ENCODE measurements at regions not wholly inside any gene's neighbourhood (a gene's known extent, or its start where the extent isn't known, plus 50 kb on each side); places are given as distances from the start of the nearest gene placed in this dataset.

DNA sequence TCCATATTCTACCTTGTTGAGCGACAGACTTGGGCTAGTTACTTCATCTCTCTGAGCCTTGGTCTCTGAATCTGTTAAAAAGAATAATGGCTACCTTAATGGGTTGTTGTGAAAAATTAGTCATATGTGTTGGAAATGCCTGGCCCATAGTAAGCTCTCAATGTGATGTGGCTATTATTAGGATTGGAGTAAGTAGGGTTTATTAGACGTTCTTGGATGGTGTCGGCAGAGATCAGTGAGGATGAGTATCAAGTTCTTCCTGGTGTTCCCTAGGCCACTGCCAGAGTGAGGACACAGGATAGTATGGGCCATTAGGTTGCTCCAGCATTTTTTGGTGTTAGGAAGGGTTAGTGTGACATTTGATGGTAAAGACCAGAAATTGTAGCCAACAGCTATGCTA, 121.1 kb upstream of the DUSP10 start:
- TF ChIP-seq, protein P1, sequence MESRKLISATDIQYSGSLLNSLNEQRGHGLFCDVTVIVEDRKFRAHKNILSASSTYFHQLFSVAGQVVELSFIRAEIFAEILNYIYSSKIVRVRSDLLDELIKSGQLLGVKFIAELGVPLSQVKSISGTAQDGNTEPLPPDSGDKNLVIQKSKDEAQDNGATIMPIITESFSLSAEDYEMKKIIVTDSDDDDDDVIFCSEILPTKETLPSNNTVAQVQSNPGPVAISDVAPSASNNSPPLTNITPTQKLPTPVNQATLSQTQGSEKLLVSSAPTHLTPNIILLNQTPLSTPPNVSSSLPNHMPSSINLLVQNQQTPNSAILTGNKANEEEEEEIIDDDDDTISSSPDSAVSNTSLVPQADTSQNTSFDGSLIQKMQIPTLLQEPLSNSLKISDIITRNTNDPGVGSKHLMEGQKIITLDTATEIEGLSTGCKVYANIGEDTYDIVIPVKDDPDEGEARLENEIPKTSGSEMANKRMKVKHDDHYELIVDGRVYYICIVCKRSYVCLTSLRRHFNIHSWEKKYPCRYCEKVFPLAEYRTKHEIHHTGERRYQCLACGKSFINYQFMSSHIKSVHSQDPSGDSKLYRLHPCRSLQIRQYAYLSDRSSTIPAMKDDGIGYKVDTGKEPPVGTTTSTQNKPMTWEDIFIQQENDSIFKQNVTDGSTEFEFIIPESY (IDR thresholded peaks at IDR 0.05; ENCODE audit: borderline replicate concordance, low read depth): no peak
- TF ChIP-seq, protein P2, sequence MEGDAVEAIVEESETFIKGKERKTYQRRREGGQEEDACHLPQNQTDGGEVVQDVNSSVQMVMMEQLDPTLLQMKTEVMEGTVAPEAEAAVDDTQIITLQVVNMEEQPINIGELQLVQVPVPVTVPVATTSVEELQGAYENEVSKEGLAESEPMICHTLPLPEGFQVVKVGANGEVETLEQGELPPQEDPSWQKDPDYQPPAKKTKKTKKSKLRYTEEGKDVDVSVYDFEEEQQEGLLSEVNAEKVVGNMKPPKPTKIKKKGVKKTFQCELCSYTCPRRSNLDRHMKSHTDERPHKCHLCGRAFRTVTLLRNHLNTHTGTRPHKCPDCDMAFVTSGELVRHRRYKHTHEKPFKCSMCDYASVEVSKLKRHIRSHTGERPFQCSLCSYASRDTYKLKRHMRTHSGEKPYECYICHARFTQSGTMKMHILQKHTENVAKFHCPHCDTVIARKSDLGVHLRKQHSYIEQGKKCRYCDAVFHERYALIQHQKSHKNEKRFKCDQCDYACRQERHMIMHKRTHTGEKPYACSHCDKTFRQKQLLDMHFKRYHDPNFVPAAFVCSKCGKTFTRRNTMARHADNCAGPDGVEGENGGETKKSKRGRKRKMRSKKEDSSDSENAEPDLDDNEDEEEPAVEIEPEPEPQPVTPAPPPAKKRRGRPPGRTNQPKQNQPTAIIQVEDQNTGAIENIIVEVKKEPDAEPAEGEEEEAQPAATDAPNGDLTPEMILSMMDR (IDR thresholded peaks at IDR 0.05): no peak
- TF ChIP-seq, protein P3, sequence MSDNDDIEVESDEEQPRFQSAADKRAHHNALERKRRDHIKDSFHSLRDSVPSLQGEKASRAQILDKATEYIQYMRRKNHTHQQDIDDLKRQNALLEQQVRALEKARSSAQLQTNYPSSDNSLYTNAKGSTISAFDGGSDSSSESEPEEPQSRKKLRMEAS (IDR thresholded peaks at IDR 0.05; ENCODE audit: low read depth): no peak
- no peak for TF ChIP-seq CHD2 (IDR thresholded peaks at IDR 0.05; ENCODE audit: low read length, partially characterized antibody)
- no peak for TF ChIP-seq JUND (IDR thresholded peaks at IDR 0.05)
- no peak for TF ChIP-seq POLR2AphosphoS5 (IDR thresholded peaks at IDR 0.05; ENCODE audit: low read depth, low read length)
- TF ChIP-seq SIN3A (IDR thresholded peaks at IDR 0.05; ENCODE audit: borderline replicate concordance, low read depth, low read length): no peak
